Upper lobe of left lung (tissue), 4 donors: ENCODE measurements at regions not wholly inside any gene's neighbourhood (a gene's known extent, or its start where the extent isn't known, plus 50 kb on each side); places are given as distances from the start of the nearest gene placed in this dataset.

Experiments
- CTCF ChIP-seq, 6 experiments: fragments of 450-650 bp in 4 of 6; fragments of 200-600 bp in 2 of 6; sonication (generic) in 2 of 6; IDR thresholded peaks; one replicate each; pipeline ENCODE4 v1.5.1; 2016 to 2019; ENCODE audit warnings: antibody characterized with exemption in 6 of 6
- EP300 ChIP-seq, 4 donors: sonication (generic); formaldehyde crosslinking; IDR thresholded peaks; one replicate each; pipeline ENCODE4 v1.5.1; 2017; ENCODE audit warnings: antibody characterized with exemption in 4 of 4, control low read depth in 2 of 4
- POLR2A ChIP-seq, 4 donors: fragments of 450-650 bp; IDR thresholded peaks; one replicate each; pipeline ENCODE4 v1.5.1; 2016 to 2017; ENCODE audit warnings: antibody characterized with exemption in 4 of 4, mild to moderate bottlenecking in 2 of 4
- POLR2AphosphoS5 ChIP-seq, 2 donors: sonication (generic); formaldehyde crosslinking; IDR thresholded peaks; one replicate each; pipeline ENCODE4 v1.5.1; 2017; ENCODE audit warnings: antibody characterized with exemption in 2 of 2

- no peak for TF ChIP-seq CTCF (IDR thresholded peaks at IDR 0.05)
- no peak for TF ChIP-seq EP300 (IDR thresholded peaks at IDR 0.05)
- no peak for TF ChIP-seq POLR2A (IDR thresholded peaks at IDR 0.05)
- TF ChIP-seq POLR2AphosphoS5 (IDR thresholded peaks at IDR 0.05) = no peak
Measured at GRCh38 chr12:98259693-98260092, 255.7 kb upstream of the TMPO start.
